Erythroblast (primary cell): ENCODE measurements at regions not wholly inside any gene's neighbourhood (a gene's known extent, or its start where the extent isn't known, plus 50 kb on each side); places are given as distances from the start of the nearest gene placed in this dataset.

Experiments used
- GATA1 ChIP-seq: IDR thresholded peaks from 2 replicates; pipeline ENCODE4 v1.6.1; 2011; ENCODE audit warnings: low read depth, mild to moderate bottlenecking, control low read depth, low read length, moderate library complexity
- POLR2A ChIP-seq: IDR thresholded peaks from 2 replicates; pipeline ENCODE4 v1.6.1; 2011; ENCODE audit warnings: mild to moderate bottlenecking, low read length

- TF ChIP-seq POLR2A (no peak), GATA1 (no peak)
These were observed 94.2 kb downstream of the PLXNA1 start for GRCh38 chr3:127077068-127077467.
